WTC11 (cell line): ENCODE measurements at regions not wholly inside any gene's neighbourhood (a gene's known extent, or its start where the extent isn't known, plus 50 kb on each side); places are given as distances from the start of the nearest gene placed in this dataset.

Source experiments
- ATF1 ChIP-seq: sonication (generic); formaldehyde crosslinking; IDR thresholded peaks from 2 replicates; pipeline ENCODE4 v1.8.1; 2023; ENCODE audit warnings: mild to moderate bottlenecking, moderate library complexity, missing genetic modification reagents
- ESRRA ChIP-seq: sonication (generic); formaldehyde crosslinking; IDR thresholded peaks from 2 replicates; pipeline ENCODE4 v1.8.1; 2022; ENCODE audit warnings: mild to moderate bottlenecking, missing genetic modification reagents, borderline replicate concordance
- IRF2 ChIP-seq: sonication (generic); formaldehyde crosslinking; IDR thresholded peaks from 2 replicates; pipeline ENCODE4 v1.8.0; 2022; ENCODE audit warnings: low read depth, missing genetic modification reagents, borderline replicate concordance
- MAX ChIP-seq: sonication (generic); formaldehyde crosslinking; IDR thresholded peaks from 2 replicates; pipeline ENCODE4 v1.8.0; 2022; ENCODE audit warnings: mild to moderate bottlenecking, missing genetic modification reagents
- PRDM15 ChIP-seq: sonication (generic); formaldehyde crosslinking; IDR thresholded peaks from 2 replicates; pipeline ENCODE4 v1.8.0; 2022; ENCODE audit warnings: missing genetic modification reagents
- RELA ChIP-seq: sonication (generic); formaldehyde crosslinking; IDR thresholded peaks from 2 replicates; pipeline ENCODE4 v1.8.1; 2022; ENCODE audit warnings: missing genetic modification reagents, mild to moderate bottlenecking, borderline replicate concordance
- STAT6 ChIP-seq: sonication (generic); formaldehyde crosslinking; conservative IDR thresholded peaks from 2 replicates; pipeline ENCODE4 v1.8.1; 2023; ENCODE audit warnings: mild to moderate bottlenecking, low read depth, missing genetic modification reagents, moderate library complexity
- TCF7 ChIP-seq: sonication (generic); formaldehyde crosslinking; IDR thresholded peaks from 2 replicates; pipeline ENCODE4 v1.8.0; 2022; ENCODE audit warnings: mild to moderate bottlenecking, low read depth, missing genetic modification reagents, moderate library complexity
- TF ChIP-seq, protein P1 (sequence below): fragments of 200-600 bp; IDR thresholded peaks from 2 replicates; pipeline ENCODE4 v1.8.0; 2022; ENCODE audit warnings: antibody characterized with exemption
- TF ChIP-seq, protein P2 (sequence below): sonication (generic); formaldehyde crosslinking; IDR thresholded peaks from 2 replicates; pipeline ENCODE4 v1.8.1; 2023; ENCODE audit warnings: mild to moderate bottlenecking, missing genetic modification reagents
- TF ChIP-seq, protein P3 (sequence below): sonication (generic); formaldehyde crosslinking; IDR thresholded peaks from 2 replicates; pipeline ENCODE4 v1.8.1; 2023; ENCODE audit warnings: mild to moderate bottlenecking, moderate library complexity, missing genetic modification reagents

- TF ChIP-seq TCF7 = no peak
- TF ChIP-seq, protein P1, sequence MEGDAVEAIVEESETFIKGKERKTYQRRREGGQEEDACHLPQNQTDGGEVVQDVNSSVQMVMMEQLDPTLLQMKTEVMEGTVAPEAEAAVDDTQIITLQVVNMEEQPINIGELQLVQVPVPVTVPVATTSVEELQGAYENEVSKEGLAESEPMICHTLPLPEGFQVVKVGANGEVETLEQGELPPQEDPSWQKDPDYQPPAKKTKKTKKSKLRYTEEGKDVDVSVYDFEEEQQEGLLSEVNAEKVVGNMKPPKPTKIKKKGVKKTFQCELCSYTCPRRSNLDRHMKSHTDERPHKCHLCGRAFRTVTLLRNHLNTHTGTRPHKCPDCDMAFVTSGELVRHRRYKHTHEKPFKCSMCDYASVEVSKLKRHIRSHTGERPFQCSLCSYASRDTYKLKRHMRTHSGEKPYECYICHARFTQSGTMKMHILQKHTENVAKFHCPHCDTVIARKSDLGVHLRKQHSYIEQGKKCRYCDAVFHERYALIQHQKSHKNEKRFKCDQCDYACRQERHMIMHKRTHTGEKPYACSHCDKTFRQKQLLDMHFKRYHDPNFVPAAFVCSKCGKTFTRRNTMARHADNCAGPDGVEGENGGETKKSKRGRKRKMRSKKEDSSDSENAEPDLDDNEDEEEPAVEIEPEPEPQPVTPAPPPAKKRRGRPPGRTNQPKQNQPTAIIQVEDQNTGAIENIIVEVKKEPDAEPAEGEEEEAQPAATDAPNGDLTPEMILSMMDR = no peak
- TF ChIP-seq ESRRA (CRISPR knock-in tag) = no peak
- TF ChIP-seq, protein P2, sequence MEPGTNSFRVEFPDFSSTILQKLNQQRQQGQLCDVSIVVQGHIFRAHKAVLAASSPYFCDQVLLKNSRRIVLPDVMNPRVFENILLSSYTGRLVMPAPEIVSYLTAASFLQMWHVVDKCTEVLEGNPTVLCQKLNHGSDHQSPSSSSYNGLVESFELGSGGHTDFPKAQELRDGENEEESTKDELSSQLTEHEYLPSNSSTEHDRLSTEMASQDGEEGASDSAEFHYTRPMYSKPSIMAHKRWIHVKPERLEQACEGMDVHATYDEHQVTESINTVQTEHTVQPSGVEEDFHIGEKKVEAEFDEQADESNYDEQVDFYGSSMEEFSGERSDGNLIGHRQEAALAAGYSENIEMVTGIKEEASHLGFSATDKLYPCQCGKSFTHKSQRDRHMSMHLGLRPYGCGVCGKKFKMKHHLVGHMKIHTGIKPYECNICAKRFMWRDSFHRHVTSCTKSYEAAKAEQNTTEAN (CRISPR knock-in tag) = no peak
- no peak for TF ChIP-seq IRF2
- TF ChIP-seq MAX (CRISPR knock-in tag) = no peak
- TF ChIP-seq, protein P3, sequence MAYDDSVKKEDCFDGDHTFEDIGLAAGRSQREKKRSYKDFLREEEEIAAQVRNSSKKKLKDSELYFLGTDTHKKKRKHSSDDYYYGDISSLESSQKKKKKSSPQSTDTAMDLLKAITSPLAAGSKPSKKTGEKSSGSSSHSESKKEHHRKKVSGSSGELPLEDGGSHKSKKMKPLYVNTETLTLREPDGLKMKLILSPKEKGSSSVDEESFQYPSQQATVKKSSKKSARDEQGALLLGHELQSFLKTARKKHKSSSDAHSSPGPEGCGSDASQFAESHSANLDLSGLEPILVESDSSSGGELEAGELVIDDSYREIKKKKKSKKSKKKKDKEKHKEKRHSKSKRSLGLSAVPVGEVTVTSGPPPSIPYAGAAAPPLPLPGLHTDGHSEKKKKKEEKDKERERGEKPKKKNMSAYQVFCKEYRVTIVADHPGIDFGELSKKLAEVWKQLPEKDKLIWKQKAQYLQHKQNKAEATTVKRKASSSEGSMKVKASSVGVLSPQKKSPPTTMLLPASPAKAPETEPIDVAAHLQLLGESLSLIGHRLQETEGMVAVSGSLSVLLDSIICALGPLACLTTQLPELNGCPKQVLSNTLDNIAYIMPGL (CRISPR knock-in tag) = no peak
- TF ChIP-seq STAT6 (CRISPR knock-in tag) = no peak
- TF ChIP-seq RELA = no peak
- TF ChIP-seq ATF1 (CRISPR knock-in tag) = no peak
- no peak for TF ChIP-seq PRDM15 (CRISPR knock-in tag)
Measured at GRCh38 chr12:92606956-92607355, 95.8 kb upstream of the PLEKHG7 start.
